ENCODE measurements at regions not wholly inside any gene's neighbourhood (a gene's known extent, or its start where the extent isn't known, plus 50 kb on each side); places are given as distances from the start of the nearest gene placed in this dataset.
A peak's percentile ranks its signal among the peaks of the same experiment; 100 is the strongest.

- TF ChIP-seq CTCF (conservative IDR thresholded peaks at IDR 0.05) = peak; percentile 73
- H3K27ac ChIP-seq = no peak overlapping the region
These were observed 143.0 kb upstream of the GNPDA2 start for GRCh38 chr4:44869222-44869882.

- no peak overlapping the region for H3K27ac ChIP-seq
These were observed 135.4 kb upstream of the GNPDA2 start for GRCh38 chr4:44861756-44862155.

GRCh38 chr4:44859477-44859876 is 133.1 kb upstream of the GNPDA2 start:
- no peak for TF ChIP-seq CTCF (conservative IDR thresholded peaks at IDR 0.05)
- no peak overlapping the region for H3K27ac ChIP-seq

More at GRCh38 chr4:44861756-44862155, 135.4 kb upstream of the GNPDA2 start:
- TF ChIP-seq CTCF (conservative IDR thresholded peaks at IDR 0.05) = no peak

GRCh38 chr4:44848466-44848865 is 122.1 kb upstream of the GNPDA2 start:
- no peak overlapping the region for H3K27ac ChIP-seq
- TF ChIP-seq CTCF (conservative IDR thresholded peaks at IDR 0.05) = no peak

GRCh38 chr4:44845993-44846392 is 119.6 kb upstream of the GNPDA2 start:
- H3K27ac ChIP-seq = no peak overlapping the region
- no peak for TF ChIP-seq CTCF (conservative IDR thresholded peaks at IDR 0.05)

GRCh38 chr4:44845309-44845708 is 119.0 kb upstream of the GNPDA2 start:
- TF ChIP-seq CTCF (conservative IDR thresholded peaks at IDR 0.05) = no peak
- no peak overlapping the region for H3K27ac ChIP-seq

GRCh38 chr4:44842531-44842930 is 116.2 kb upstream of the GNPDA2 start:
- no peak for TF ChIP-seq CTCF (conservative IDR thresholded peaks at IDR 0.05)
- H3K27ac ChIP-seq = no peak overlapping the region

Data from VCaP (cell line).